Stimulated activated CD4-positive, alpha-beta T cell treated with anti-CD3 and anti-CD28 coated beads, Interleukin-12 subunit alpha, Interleukin-12 subunit beta, amount 100 ng/mL, for 24 hours (primary cell): ENCODE measurements at regions not wholly inside any gene's neighbourhood (a gene's known extent, or its start where the extent isn't known, plus 50 kb on each side); places are given as distances from the start of the nearest gene placed in this dataset.
"Not testable (repeated sequence)": the region's sequence is repeated elsewhere in the genome, so short reads cannot be mapped to it uniquely, and the experiment has no call there.

Experiments used
- DNase-seq, 2 experiments: peaks; one replicate each; pipeline ENCODE4 v3.0.0-alpha.2; 2020; ENCODE audit warnings: low read depth in 2 of 2

- DNase-seq = no peak
Measured at GRCh38 chr2:38243186-38243880, 133.7 kb downstream of the ATL2 start.

DNA sequence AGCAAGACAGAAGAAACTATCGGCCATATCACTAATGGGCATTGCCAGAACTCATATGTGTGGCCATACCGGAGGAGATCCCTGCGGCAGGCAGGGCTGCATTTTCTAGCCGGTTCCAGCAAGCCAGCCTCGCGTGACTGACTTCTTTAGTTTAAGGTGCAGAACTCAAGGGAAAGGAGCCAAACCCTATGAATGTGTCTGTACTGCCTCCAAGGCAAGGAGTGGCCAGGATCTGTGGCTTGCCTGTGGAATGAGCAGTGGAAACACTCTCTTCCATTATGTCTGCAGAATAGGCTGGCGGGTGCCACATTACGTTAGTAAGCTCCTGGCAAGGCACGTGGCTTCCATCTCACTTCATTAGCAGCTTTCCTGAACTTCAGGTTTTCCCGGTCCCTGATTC lies 137.6 kb downstream of the ATL2 start:
- no peak for DNase-seq

DNA sequence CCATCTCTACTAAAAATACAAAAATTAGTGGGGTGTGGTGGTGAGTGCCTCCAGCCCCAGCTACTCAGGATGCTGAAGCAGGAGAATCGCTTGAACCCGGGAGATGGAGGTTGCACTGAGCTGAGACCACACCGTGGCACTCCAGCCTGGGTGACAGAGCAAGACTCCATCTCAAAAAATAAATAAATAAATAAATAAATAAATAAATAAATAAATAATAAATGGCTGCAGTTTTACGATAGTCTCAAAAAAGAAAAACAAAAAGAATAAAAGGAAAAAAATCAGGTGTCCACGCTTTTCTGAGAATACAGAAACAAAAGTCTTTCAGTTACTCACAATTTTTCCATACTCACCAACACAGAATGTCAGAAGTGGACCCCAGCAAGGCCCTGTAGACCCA lies 138.4 kb downstream of the ATL2 start:
- not testable (repeated sequence) for DNase-seq

GRCh38 chr2:38237311-38237710 lies 139.8 kb downstream of the ATL2 start:
- no peak for DNase-seq

DNA sequence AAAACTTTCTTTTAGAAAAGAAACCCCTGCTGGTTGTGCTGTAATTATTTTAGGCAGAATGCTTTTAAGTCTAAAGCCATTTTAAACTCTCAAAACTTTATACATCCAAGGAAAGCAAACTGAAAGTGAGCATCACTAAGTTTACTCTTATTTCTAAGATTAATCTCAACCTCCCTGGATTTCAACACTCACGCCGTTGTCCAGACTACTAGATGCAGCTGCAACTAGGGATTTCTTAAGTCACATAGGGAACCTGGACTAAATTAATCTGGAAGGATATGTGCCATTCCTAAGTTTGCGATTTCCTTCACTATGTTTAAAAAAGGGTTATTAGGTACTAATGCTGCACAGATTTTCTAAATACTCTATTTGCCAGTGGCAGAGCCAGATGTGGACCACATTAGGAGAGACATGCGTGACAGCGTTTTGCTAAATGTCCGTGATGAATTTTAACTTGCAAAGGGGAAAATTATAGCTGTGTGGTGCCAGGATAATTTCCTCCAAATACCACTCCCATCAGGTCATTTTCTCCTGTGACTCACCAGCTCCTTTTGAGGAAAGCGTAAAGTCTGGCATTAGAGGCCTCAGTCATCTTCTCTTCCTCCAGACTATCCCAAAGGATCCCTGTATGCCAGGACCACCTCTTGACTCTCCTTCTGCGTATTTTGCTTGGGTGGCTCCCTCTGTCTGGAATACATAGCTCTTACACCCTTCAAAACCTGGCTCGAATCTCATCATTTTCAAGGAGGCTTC lies 143.7 kb downstream of the ATL2 start:
- DNase-seq = no peak

DNA sequence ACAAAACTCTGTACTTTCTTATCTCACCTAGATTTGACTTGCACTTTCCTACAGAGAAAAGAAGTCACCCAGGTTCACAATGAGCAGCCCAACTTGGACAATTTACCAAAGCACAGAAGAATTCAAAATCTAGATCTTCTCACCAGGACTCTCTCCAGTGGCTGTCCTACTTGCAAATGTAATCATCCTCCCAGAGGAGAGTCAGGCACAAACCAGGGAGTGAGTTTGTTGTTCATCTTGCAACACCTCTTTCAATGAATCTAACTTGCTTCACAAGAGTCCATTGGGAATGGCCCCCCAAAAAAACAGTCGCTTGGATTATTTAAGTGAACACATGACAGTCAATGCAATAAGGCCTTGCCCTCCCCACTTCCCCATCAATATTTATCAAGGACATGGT lies 144.6 kb downstream of the ATL2 start:
- DNase-seq = no peak

DNA sequence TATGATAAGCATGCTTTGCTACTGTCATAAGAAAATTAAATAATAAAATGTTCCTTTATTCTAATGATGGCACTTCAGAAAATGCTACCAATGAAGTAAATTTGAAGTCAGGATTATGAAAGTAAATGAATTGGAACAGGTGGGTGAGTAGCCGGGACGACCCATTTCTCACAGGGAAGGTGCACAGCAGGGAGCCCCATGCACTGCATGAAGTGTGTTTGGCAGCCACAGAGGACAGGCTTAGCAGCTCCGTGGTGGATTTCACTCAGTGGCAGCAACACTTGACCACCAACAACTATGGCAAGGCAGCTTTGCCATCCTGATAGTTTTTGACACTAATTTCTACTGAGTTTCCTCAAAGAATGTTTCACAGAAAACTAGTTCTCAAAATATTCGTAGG lies 146.3 kb downstream of the ATL2 start:
- no peak for DNase-seq

DNA sequence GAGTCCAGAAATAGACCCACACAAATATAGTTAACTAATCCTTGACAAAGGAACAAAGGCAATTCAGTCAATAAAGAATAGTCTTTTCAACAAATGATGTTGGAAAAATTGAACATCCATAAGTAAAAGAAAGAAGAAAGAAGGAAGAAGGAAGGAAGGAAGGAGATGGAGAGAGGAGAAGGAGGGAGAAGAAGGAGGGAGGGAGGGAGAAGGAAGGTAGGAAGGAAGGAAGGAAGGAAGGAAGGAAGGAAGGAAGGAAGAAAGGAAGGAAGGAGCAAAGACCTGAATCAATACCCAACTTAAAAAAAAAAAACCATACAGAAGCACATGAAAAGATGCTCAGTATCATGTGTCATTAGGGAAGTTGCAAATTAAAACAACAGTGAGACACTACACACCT lies 148.3 kb downstream of the ATL2 start:
- no peak for DNase-seq

DNA sequence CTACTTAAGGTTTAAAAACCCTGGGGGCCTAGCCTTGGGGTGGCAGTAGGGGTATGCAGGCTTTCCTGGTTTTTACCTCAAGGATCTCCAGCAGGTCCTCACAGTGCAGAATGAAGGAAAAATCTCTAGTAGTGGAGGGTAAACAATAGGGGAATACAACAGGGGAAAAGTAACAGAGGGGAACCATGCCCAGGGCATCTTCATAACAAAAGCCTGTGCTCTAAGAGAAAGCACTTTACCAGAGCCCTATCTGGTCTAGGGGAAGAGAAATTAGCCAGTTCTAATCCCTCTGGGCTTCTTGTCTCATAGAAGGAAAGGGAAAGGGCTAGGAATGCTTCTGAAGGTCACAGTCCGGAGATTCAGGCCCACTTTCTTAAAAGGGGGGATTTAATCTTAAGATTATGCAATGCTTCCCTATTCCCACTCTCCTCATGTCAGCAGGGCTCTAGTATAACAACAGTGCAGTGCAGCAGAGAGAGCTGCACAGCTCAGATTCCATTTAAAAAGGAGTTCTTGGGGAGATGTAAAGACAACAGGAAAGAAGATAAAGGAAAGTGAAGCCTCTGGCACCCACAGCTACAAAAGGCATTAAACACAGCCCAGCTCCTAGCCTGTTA lies 149.0 kb upstream of the CYP1B1 start:
- no peak for DNase-seq

- DNase-seq = no peak
Measured at GRCh38 chr2:38224181-38224580, 148.2 kb upstream of the CYP1B1 start.

- DNase-seq = no peak
Measured at GRCh38 chr2:38223256-38223655, 147.3 kb upstream of the CYP1B1 start.

- DNase-seq = no peak
Measured at GRCh38 chr2:38220164-38220563, 144.2 kb upstream of the CYP1B1 start.

GRCh38 chr2:38218995-38219394 lies 143.0 kb upstream of the CYP1B1 start:
- no peak for DNase-seq

DNA sequence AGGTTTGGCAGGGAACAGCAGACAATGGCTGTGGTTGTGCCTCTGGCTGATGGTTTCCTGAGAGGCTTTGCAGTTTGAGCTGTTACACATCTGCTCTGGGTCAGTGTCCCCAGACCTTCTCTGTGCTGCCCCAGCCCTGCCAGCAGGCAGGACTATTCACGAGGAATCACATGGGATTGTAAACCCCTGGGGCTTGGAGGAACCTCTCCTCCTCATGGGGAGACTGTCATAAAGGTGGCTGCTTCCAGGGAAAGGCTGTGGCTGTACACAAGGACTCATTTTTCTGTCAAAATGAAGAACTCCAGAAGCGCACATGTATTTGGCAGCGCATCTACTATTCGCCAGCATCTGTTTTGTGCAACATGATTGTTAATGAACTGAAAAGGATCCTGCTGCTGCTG lies 142.6 kb upstream of the CYP1B1 start:
- no peak for DNase-seq

DNA sequence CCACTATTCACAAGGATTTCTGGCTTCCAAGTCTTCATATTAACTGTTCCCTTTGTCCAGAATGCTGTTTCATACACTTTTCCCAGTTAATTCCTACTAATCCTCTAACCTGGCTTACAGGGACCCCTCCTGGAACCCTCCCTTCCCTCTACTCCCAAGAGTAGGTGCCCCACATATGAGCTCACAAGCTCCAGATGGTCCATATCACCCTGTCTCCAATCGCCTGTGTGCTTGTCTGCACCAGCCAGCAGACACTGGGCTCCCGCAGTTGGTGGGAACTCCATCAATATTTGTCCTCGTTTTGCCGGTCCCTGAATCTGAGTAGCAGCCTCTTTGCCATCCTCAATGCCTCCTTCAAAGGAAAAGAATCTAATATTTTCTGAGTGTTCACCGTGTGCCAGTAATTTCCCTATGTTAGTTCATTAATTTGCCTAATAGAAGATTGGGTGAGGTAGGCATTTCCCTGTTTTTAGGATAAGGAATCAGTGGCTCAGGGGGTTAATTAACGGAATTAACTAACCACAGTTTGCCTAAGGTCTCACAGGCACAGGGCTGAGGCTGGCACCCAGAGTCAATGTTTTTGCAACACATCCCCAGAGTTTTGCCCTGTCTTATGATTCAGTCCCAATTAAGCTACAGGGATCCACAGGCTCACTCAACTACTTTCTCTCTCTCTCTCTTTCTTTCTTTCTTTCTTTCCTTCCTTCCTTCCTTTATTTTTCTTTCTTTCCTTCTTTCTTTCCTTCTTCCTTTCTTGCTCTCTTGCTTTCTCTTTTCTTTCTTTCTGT lies 141.6 kb upstream of the CYP1B1 start:
- DNase-seq = no peak

DNA sequence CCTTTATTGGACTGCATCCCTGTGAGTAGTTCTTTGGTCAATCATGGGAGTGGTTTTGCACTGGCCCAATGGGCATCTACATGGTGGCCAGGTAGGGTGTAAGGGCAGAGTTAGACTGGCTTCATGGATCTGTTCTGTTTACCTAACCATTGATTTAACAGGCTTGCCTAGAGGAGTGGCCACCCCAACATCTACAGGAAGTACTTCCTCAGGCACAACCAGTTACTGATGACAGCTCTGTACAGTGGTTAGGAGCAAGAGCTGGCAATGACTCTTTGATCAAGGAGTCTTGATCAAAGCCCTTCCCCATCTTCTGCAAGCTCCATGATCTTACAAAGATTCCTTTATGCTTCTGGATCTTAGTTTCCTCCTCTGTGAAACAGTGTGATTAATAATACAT lies 140.9 kb upstream of the CYP1B1 start:
- DNase-seq = no peak

DNA sequence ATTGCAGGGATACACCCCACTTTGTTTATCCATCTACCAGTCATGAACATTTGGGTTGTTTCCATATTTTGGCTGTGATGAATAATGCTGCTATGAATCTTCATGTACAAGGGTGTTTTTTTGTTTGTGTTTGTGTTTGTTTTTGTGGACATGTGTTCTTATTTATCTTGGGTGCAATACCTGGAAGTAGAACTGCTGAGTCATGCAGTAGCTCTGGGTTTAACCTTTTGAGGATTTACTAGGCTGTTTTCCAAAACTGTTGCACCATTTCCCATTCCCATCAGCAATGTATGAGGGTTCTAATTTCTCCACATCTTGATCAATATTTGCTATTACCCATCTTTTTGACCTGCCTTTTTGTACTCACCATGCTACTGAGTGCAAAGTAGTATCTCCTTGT lies 140.0 kb upstream of the CYP1B1 start:
- DNase-seq = no peak

DNA sequence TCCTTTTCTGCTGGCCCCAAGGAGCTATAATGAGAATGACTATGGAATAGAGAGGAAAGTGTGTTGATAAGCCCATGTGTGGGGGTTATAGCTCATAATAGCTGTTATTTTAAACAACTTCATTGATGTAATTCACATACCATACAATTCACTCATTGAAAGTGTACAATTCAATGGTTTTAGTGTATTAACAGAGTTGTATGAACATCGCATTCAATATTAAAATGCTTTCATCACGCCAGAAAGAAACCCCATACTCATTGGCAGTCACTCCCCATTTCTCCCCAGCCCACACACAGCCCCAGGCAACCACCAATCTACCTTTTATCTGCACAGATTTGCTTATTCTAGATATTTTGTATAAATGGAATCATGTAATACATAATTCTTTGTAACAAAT lies 139.6 kb upstream of the CYP1B1 start:
- no peak for DNase-seq

GRCh38 chr2:38214209-38214717 lies 138.3 kb upstream of the CYP1B1 start:
- no peak for DNase-seq

DNA sequence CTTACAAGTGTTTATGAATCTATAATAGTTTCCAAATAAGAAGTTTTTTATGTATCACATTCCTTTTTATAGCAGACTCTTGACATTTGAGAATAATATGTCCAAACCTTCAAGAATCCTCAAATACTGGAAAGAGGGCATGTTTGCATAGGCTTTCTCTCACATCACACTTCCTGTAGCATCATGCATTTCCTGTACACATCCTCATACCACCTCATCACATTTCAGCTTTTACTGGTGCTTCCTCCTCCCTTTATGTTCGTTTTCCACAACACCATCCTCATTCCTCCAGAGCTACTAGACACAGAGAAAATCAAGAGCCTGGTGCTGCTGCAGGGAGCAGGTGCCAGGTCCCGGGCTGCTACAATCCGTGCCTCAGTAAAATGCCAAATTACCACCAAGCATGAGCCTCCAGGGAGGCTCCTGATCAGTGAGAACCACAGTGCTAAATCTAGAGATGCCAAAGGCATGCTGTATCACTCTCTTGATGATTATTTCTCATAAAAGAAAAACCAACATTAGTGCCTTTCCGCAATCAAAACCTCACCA lies 137.7 kb upstream of the CYP1B1 start:
- no peak for DNase-seq

DNA sequence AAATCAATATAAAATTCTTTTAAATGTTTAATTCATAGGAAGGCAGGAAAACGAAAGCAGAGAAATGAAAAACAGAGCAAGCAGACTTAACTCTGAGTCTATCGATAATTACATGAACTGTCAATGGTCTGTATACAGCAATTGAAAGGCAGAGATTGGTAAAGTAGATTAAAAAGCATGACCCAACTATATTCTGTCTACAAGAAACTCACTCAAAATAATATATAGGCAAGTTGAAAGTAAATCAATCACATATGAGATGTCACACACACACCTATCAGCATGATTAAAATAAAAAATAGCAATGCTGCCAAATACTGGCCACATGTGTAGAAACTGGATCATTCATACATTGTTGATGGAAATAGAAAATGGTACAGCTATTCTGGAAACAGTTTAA lies 136.4 kb upstream of the CYP1B1 start:
- no peak for DNase-seq

DNA sequence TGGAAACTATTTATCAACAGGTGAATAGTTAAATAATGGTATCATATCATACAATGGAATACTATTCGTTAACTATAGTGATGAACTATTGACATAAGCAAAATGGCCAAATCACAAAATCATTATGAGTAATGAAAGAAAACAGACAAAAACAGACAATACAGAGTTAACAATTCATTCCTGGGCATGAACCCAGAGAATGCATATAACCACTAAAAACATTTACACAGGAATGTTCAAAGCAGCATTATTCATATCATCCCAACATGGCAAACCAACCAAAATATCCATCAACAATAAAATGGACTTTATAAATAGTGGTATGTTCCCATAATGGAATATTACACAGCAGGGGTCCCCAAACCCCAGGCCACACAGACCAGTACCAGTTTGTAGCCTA lies 131.2 kb upstream of the CYP1B1 start:
- DNase-seq = no peak
